Activated CD4-positive, alpha-beta T cell treated with anti-CD3 and anti-CD28 coated beads, Interleukin-2, Interleukin-4, amounts not matched to agents 100 ng/mL and 50 ng/mL, durations not matched to agents 16 hours and 8 hours (primary cell): ENCODE measurements at regions not wholly inside any gene's neighbourhood (a gene's known extent, or its start where the extent isn't known, plus 50 kb on each side); places are given as distances from the start of the nearest gene placed in this dataset.

Experiments used
- DNase-seq: peaks from one replicate; pipeline ENCODE4 v3.0.0-alpha.2; 2020; ENCODE audit warnings: low spot score

DNA sequence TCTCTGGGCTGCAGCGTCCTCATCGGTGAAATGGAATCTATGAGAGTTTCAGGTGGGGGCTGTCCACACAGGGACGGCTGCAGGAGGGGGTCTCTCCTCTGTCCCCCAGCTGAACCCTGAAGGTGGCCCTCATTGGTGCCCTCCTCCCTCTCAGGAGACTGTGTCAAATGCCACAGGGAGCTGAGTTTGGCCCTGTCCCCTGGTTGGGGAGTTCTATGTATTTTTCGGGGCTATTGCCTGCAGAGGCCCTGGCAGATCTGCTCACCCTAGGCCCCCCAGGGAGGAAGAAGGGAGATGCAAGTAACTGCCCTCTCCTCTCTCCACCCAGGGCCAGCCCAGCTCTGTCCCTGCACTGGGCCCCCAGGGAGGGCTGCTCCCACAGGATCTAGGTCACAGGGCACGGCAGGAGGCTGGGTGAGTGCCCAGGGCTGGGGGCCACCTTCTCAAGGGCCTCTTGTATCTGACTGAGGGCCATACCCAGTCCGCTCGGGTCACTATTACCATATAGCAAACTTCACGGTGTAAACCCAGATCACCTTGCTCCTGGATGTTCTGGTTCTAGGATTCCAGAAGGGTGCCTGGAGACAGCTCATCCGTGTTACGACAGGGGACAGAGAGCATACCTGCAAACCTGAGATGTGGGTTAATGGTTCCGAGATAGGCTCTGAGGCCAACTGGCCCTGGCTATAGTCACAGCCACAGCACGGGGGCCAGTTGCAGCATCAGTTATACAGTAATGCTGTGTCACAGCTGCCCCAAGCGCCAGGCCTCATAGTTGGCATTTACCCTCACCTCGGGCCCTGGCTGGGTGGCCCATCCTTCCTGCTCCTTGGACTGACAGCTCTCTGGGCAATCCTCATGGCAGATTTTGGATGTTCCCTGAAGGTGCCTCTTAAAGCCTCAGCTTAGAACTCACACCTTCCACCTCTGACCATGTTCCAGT is 102.4 kb upstream of the PRR23E start:
- DNase-seq = no peak

DNA sequence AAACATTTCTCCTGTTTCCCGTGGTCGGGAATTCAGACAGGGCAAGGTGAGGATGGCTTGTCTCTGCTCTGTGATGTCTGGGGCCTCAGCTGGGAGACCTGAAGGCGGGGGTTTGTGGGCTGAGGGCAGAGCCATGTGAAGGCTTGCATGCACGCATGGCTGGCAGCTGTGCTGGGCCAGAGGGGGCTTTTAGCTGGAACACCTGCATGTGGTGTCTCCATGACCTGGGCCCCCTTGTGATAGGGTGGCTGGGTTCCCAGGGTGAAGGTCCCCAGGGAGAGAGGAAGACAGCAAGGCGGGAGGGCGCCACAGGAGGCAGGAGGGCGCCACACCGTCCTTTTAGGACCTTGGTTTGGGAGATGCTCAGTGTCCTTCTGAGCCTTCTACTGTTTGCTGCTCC is 101.6 kb upstream of the PRR23E start:
- no peak for DNase-seq

GRCh38 chr3:127092368-127092767 is 100.6 kb upstream of the PRR23E start:
- no peak for DNase-seq

DNA sequence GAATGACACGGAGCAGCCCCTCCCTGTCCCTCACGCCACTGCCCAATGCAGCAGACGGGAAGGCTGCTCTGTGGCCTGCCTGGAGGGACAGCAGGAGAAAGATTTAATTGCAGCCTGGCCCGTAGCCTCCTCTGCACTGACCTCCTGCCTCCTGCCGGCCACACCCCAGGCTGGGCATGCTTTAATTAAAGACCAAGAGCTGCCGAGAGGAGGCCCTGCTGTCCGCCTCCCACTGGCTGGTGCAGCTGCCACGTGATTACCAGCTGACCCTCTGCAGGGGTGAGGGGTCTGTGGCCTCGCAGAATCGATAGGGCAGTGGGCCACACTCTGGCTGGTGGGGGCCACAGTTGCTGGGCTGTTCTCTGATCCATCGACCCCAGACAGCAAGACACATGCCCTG is 100.2 kb upstream of the PRR23E start:
- DNase-seq = no peak

- no peak for DNase-seq
Measured at GRCh38 chr3:127093312-127093711, 99.6 kb upstream of the PRR23E start.

DNA sequence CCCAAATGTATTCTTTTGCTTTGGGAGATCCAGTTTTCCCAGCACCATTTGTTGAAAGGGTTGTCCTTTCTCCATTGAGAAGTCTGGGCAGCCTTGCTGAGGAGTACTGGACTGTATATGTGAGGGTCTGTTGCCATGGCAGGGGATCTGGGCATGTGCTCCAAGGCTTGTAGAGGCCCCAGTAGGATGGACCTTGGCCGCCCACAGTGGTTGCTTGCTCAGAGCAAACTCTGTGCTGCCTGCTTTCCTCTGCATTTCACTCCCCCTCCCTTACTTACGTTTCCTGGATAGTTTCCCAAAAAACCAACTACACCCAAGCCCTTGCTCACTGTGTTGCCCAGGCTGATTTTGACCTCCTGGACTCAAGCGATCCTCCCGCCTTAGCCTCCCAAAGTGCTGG is 97.2 kb upstream of the PRR23E start:
- no peak for DNase-seq

GRCh38 chr3:127096256-127097071 is 96.5 kb upstream of the PRR23E start:
- DNase-seq = no peak

- no peak for DNase-seq
Measured at GRCh38 chr3:127097072-127097405, 95.9 kb upstream of the PRR23E start.

GRCh38 chr3:127097481-127097880 is 95.5 kb upstream of the PRR23E start:
- DNase-seq = no peak

DNA sequence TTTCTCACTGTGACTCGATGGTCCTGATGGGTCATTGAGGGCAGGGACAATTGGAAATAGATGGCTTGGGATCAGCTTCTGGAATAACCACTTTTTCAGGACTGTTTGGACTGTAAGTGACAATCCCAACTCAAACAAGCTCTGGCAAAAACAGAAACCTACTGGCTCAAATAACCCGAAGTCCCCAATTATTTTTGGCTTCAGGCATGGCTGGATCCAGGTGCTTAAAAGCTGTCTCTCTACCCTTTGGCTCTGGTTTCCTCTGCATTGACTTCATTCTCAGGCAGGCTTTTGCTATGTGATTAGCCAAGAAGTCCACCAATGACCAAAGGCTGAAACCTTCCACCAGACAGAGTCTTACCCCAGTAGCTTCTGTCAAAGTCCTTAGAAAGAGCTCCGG is 92.9 kb upstream of the PRR23E start:
- no peak for DNase-seq

GRCh38 chr3:127100459-127101410 is 92.2 kb upstream of the PRR23E start:
- no peak for DNase-seq

GRCh38 chr3:127101411-127102187 is 91.3 kb upstream of the PRR23E start:
- DNase-seq = no peak

GRCh38 chr3:127102188-127102520 is 90.8 kb upstream of the PRR23E start:
- DNase-seq = no peak

DNA sequence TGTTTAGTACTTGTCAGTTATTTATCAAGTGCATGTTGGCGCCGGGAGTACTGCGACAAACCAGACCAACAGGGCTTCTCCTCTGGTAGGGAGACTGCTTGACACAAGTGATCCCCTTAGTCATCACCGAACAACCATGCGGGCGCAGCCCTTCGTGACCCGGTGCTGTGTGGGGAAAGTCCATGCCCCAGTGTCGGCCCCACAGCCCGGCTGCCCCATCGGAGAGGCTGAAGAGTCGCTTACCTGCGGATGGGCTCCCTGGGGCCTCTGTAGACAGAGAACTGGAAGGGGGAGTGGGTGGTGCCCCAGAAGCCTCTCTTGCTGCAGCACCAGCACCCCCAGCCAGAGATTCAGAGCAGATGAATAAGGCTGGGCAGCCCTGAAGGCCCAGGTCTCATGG is 90.3 kb upstream of the PRR23E start:
- DNase-seq = no peak

- no peak for DNase-seq
Measured at GRCh38 chr3:127103080-127103479, 89.9 kb upstream of the PRR23E start.

- no peak for DNase-seq
Measured at GRCh38 chr3:127104586-127104985, 88.3 kb upstream of the PRR23E start.

GRCh38 chr3:127105587-127105986 is 87.3 kb upstream of the PRR23E start:
- no peak for DNase-seq

GRCh38 chr3:127106053-127106452 is 86.9 kb upstream of the PRR23E start:
- no peak for DNase-seq

- no peak for DNase-seq
Measured at GRCh38 chr3:127106456-127106855, 86.5 kb upstream of the PRR23E start.

- no peak for DNase-seq
Measured at GRCh38 chr3:127107002-127107401, 85.9 kb upstream of the PRR23E start.
